ENCODE measurements at regions not wholly inside any gene's neighbourhood (a gene's known extent, or its start where the extent isn't known, plus 50 kb on each side); places are given as distances from the start of the nearest gene placed in this dataset.

- TF ChIP-seq EZH2 (IDR thresholded peaks at IDR 0.05) (no peak), CTCF (IDR thresholded peaks at IDR 0.05) (no peak), EZH2phosphoT487 (IDR thresholded peaks at IDR 0.05) (no peak)
Measured at GRCh38 chr1:193988885-193989284, 802.5 kb upstream of the B3GALT2 start.

All from neural progenitor cell (in vitro differentiated cells).